GM21576 (cell line): ENCODE measurements at regions not wholly inside any gene's neighbourhood (a gene's known extent, or its start where the extent isn't known, plus 50 kb on each side); places are given as distances from the start of the nearest gene placed in this dataset.

Experiments
- ATAC-seq: cut with Tn5 transposase; IDR thresholded peaks from one replicate; pipeline ENCODE4 v1.9.1; 2021; ENCODE audit warnings: mild to moderate bottlenecking, moderate library complexity; ENCODE audit not compliant: unreplicated experiment

GRCh38 chr15:35850284-35850683 is 304.3 kb upstream of the DPH6 start:
- ATAC-seq = no peak

- ATAC-seq = no peak
Measured at GRCh38 chr15:35851491-35851890, 305.5 kb upstream of the DPH6 start.

GRCh38 chr15:35852818-35853624 is 307.1 kb upstream of the DPH6 start:
- ATAC-seq = no peak

GRCh38 chr15:35854316-35854715 is 308.4 kb upstream of the DPH6 start:
- no peak for ATAC-seq

- no peak for ATAC-seq
Measured at GRCh38 chr15:35857567-35858226, 311.7 kb upstream of the DPH6 start.

GRCh38 chr15:35858707-35859106 is 312.7 kb upstream of the DPH6 start:
- ATAC-seq = no peak

GRCh38 chr15:35863655-35864054 is 317.7 kb upstream of the DPH6 start:
- ATAC-seq = no peak

- no peak for ATAC-seq
Measured at GRCh38 chr15:35867356-35867755, 321.4 kb upstream of the DPH6 start.

GRCh38 chr15:35871282-35871681 is 325.3 kb upstream of the DPH6 start:
- no peak for ATAC-seq

GRCh38 chr15:35871812-35872211 is 325.8 kb upstream of the DPH6 start:
- ATAC-seq = no peak

- no peak for ATAC-seq
Measured at GRCh38 chr15:35872577-35872976, 326.6 kb upstream of the DPH6 start.

- no peak for ATAC-seq
Measured at GRCh38 chr15:35874260-35874905, 328.4 kb upstream of the DPH6 start.

- no peak for ATAC-seq
Measured at GRCh38 chr15:35876762-35877161, 330.8 kb upstream of the DPH6 start.

GRCh38 chr15:35880896-35881295 is 334.9 kb upstream of the DPH6 start:
- ATAC-seq = no peak

- no peak for ATAC-seq
Measured at GRCh38 chr15:35885870-35886269, 339.9 kb upstream of the DPH6 start.

GRCh38 chr15:35886765-35887164 is 340.8 kb upstream of the DPH6 start:
- ATAC-seq = no peak

- no peak for ATAC-seq
Measured at GRCh38 chr15:35888815-35889214, 342.9 kb upstream of the DPH6 start.

GRCh38 chr15:35907511-35907910 is 361.5 kb upstream of the DPH6 start:
- no peak for ATAC-seq

GRCh38 chr15:35909414-35909813 is 363.4 kb upstream of the DPH6 start:
- ATAC-seq = no peak

GRCh38 chr15:35910227-35910626 is 364.3 kb upstream of the DPH6 start:
- no peak for ATAC-seq

GRCh38 chr15:35911052-35911777 is 365.2 kb upstream of the DPH6 start:
- no peak for ATAC-seq
